GM18505 (cell line): ENCODE measurements at regions not wholly inside any gene's neighbourhood (a gene's known extent, or its start where the extent isn't known, plus 50 kb on each side); places are given as distances from the start of the nearest gene placed in this dataset.

Experiments used
- ATAC-seq: cut with Tn5 transposase; IDR thresholded peaks from one replicate; pipeline ENCODE4 v1.9.1; 2021; ENCODE audit not compliant: unreplicated experiment
- POLR2A ChIP-seq: IDR thresholded peaks from 4 replicates; pipeline ENCODE4 v1.6.1; 2011; ENCODE audit warnings: borderline replicate concordance; ENCODE audit not compliant: insufficient read depth, insufficient read length; ENCODE audit errors: extremely low read depth

- ATAC-seq = no peak
- TF ChIP-seq POLR2A = no peak
These were observed 475.6 kb upstream of the MYT1L start for GRCh38 chr2:2806711-2807110.

GRCh38 chr2:2805263-2805662 is 474.2 kb upstream of the MYT1L start:
- TF ChIP-seq POLR2A = no peak
- ATAC-seq = no peak

GRCh38 chr2:2804528-2804927 is 473.5 kb upstream of the MYT1L start:
- TF ChIP-seq POLR2A = no peak
- no peak for ATAC-seq

GRCh38 chr2:2801458-2801857 is 470.4 kb upstream of the MYT1L start:
- TF ChIP-seq POLR2A = no peak
- no peak for ATAC-seq

- no peak for ATAC-seq
- no peak for TF ChIP-seq POLR2A
These were observed 469.6 kb upstream of the MYT1L start for GRCh38 chr2:2800697-2801096.

- no peak for TF ChIP-seq POLR2A
- no peak for ATAC-seq
These were observed 468.9 kb upstream of the MYT1L start for GRCh38 chr2:2800001-2800400.

GRCh38 chr2:2799151-2799697 is 468.1 kb upstream of the MYT1L start:
- no peak for TF ChIP-seq POLR2A
- no peak for ATAC-seq

GRCh38 chr2:2798337-2798736 is 467.3 kb upstream of the MYT1L start:
- no peak for TF ChIP-seq POLR2A
- no peak for ATAC-seq

GRCh38 chr2:2797797-2798196 is 466.7 kb upstream of the MYT1L start:
- no peak for ATAC-seq
- TF ChIP-seq POLR2A = no peak

GRCh38 chr2:2796207-2796606 is 465.1 kb upstream of the MYT1L start:
- ATAC-seq = no peak
- TF ChIP-seq POLR2A = no peak

GRCh38 chr2:2795438-2796091 is 464.5 kb upstream of the MYT1L start:
- TF ChIP-seq POLR2A = no peak
- no peak for ATAC-seq

GRCh38 chr2:2793925-2794560 is 463.0 kb upstream of the MYT1L start:
- ATAC-seq = no peak
- TF ChIP-seq POLR2A = no peak

GRCh38 chr2:2793514-2793913 is 462.4 kb upstream of the MYT1L start:
- no peak for ATAC-seq
- no peak for TF ChIP-seq POLR2A

GRCh38 chr2:2791606-2792005 is 460.5 kb upstream of the MYT1L start:
- no peak for TF ChIP-seq POLR2A
- ATAC-seq = no peak

- no peak for ATAC-seq
- TF ChIP-seq POLR2A = no peak
These were observed 460.0 kb upstream of the MYT1L start for GRCh38 chr2:2791031-2791430.

- ATAC-seq = no peak
- TF ChIP-seq POLR2A = no peak
These were observed 457.0 kb upstream of the MYT1L start for GRCh38 chr2:2788076-2788475.
